ENCODE measurements at regions not wholly inside any gene's neighbourhood (a gene's known extent, or its start where the extent isn't known, plus 50 kb on each side); places are given as distances from the start of the nearest gene placed in this dataset.

- DNase-seq (ENCODE audit: low read depth in 1 of 2, low spot score in 1 of 2): no peak
These were observed 385.2 kb downstream of the PLK2 start for GRCh38 chr5:58074717-58075116.

DNA sequence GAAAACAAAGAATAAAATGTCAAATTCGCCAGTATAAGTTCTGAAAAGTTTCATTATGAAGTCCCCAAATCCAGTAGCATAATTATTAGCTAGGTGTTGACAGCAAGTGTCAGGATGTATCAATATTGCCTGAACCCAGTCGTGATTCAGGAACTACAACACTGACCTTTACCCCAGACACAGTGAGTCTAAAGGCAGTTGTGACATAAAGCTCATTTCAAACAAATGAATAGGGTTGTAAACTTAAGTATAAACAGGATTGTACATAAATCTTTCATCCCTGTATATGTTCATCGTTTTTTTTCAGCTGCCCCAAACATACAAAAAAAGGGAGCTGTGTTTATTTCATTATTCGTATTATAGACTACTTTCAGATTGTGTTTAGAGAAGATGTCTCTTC lies 385.7 kb downstream of the PLK2 start:
- DNase-seq (ENCODE audit: low read depth in 1 of 2, low spot score in 1 of 2): no peak

DNA sequence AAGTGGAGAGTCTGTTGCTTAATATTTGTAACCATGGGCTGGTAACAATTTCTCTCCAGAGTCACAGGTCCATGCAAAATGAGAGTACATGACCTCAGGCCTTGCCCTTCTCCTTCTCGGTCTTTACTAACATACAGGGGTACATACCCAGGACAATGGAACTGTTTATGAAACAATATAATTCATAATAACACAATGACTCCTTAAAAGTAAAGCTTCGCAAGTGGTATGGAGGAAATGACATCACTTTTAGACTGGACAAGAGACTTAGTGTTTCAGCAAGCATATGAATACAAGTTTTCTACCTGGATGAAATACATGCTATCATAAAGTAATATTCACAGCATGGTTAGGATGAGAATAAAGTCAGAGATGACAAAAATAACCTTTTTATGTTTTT lies 386.6 kb downstream of the PLK2 start:
- no peak for DNase-seq (ENCODE audit: low read depth in 1 of 2, low spot score in 1 of 2)

- no peak for DNase-seq (ENCODE audit: low read depth in 1 of 2, low spot score in 1 of 2)
These were observed 387.5 kb downstream of the PLK2 start for GRCh38 chr5:58072300-58072965.

DNA sequence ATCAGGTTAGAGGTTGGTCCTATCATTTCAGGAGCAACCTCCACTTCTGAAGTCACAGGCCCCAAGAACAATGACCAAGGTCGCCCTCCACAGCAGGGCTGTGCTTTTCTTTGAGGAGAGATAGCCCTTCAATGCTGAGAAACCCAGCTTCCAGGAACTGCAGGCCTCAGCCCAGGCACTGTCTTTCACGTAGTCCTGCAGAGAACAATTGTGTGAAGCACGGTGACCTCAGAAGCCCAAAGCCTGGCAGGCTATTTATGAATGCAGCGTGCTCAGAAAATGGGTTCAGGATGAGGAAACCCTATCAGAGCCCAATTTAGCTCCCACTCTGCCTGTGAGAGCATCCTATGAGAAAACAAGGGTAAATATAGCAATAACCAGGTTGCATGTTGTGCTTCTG lies 388.3 kb downstream of the PLK2 start:
- DNase-seq (ENCODE audit: low read depth in 1 of 2, low spot score in 1 of 2): no peak

GRCh38 chr5:58069846-58070245 lies 390.0 kb downstream of the PLK2 start:
- no peak for DNase-seq (ENCODE audit: low read depth in 1 of 2, low spot score in 1 of 2)

DNA sequence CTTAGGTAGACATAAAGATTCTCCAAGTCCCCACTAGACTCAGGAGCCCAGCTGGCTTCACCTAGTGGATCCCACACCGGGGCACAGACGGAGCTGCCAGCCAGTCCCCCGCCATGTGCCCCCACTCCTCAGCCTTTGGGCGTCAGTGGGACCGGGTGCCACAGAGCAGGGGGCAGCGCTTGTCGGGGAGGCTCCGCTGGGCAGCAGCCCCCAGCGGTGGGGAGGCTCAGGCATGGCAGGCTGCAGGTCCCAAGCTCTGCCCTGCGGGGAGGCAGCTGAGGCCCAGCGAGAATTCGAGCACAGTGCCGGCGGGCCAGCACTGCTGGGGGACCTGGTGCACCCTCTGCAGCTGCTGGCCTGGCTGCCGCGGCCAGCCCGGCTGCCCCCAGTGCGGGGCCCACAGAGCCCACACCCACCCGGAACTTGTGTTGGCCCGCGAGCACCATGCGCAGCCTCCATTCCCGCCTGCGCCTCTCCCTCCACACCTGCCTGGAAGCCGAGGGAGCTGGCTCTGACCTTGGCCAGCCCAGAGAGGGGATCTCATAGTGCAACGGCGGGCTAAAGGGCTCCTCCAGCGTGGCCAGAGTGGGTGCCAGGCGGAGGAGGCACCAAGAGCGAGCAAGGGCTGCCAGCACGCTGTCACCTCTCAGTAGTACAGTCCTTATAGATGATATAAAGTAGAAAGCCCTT lies 390.7 kb downstream of the PLK2 start:
- DNase-seq (ENCODE audit: low read depth in 1 of 2, low spot score in 1 of 2): no peak

GRCh38 chr5:58066557-58066956 lies 393.3 kb downstream of the PLK2 start:
- DNase-seq (ENCODE audit: low read depth in 1 of 2, low spot score in 1 of 2): no peak

DNA sequence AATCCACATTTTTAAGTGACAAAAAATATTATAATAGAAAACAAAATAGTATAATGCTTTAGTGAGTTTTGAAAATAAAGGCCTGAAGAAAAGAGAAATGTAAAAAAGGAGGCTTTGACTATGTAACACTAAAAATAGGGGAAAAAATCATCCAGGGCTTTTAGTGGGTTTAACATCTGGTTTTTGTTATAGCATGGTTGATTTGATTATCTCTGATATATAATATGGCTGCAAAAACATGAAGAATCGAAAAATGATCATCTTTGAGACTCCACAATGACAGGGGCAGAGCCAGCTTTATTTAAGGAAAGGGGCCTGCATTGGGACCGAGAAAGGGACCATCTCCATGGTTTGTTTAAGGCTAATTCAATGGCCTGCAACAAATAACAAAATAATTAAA lies 393.8 kb downstream of the PLK2 start:
- DNase-seq (ENCODE audit: low read depth in 1 of 2, low spot score in 1 of 2): no peak

DNA sequence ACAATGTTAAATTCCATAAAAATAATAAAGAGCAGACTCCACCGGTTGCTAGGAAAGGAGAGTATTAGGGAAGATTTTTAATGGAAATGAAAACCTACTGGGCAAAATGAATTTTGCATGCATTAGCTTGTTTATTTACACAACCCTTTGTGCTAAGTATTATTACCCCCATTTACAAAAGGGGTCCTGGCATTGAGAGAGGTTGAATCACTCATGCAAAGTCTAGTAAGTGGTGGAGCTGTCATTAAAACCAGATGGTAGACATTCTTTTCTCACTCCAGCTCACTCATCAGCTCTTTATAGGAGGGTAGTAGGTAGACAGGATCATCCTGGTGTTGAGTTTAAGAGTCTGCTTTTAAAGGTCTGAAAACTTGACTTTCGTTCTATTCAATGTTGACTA lies 395.1 kb downstream of the PLK2 start:
- no peak for DNase-seq (ENCODE audit: low read depth in 1 of 2, low spot score in 1 of 2)

- no peak for DNase-seq (ENCODE audit: low read depth in 1 of 2, low spot score in 1 of 2)
These were observed 398.9 kb downstream of the PLK2 start for GRCh38 chr5:58060996-58061395.

- no peak for DNase-seq (ENCODE audit: low read depth in 1 of 2, low spot score in 1 of 2)
These were observed 402.6 kb downstream of the PLK2 start for GRCh38 chr5:58057324-58057723.

DNA sequence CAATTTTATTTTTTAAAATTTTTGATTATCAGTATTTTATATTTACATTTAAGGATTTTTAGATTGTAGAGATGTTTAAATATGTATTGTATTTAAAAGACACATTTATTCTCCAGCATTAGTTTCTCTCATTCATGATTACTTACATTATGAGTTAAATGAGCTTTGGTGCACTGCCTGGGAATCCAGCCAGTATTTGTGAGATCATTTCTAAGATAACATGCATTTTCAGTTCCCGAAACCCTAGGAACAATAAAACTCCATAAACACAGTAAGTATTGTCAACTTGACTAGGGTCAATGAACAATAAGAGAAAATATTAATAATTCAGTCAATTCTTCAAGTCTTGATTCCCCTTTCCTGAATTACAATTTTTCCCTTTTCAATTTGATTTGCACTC lies 403.3 kb downstream of the PLK2 start:
- DNase-seq (ENCODE audit: low read depth in 1 of 2, low spot score in 1 of 2): no peak

DNA sequence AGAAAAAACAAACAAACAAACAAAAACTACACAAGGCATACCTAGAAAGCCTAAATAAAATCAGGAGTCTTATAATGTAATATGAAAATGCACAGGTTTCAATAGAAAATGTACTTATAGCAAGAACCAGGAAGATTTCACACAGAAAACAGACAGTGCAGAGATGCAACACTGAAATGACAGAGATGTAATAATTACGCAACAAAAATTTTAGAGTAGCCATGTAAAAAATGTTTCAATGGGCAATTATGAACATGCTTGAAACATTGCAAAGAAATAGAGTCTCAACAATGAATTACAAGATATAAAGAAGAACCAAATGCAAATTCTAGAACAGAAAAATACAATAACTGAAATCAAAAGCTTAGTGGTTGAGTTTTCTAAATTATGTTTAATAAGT lies 405.9 kb downstream of the PLK2 start:
- DNase-seq (ENCODE audit: low read depth in 1 of 2, low spot score in 1 of 2): no peak

DNA sequence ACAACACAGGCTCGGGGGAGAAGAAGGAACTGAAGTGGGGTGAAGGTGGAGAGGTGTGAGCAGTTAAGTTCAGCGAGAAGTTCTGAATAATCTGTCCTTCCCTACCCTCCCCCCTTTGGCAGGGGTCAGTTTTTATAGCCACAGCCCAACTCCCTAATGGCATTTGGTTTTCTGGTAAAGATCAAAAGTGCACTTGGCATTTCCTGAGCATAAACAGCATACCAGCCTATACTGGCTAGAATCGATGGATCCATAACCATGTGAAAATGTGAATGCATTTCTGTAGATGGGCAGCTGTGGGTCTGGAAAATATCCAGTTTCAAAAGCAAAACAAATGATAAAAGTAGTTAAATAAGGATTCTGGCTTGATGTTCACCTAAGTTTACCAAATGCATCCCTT lies 410.9 kb downstream of the PLK2 start:
- DNase-seq (ENCODE audit: low read depth in 1 of 2, low spot score in 1 of 2): no peak

DNA sequence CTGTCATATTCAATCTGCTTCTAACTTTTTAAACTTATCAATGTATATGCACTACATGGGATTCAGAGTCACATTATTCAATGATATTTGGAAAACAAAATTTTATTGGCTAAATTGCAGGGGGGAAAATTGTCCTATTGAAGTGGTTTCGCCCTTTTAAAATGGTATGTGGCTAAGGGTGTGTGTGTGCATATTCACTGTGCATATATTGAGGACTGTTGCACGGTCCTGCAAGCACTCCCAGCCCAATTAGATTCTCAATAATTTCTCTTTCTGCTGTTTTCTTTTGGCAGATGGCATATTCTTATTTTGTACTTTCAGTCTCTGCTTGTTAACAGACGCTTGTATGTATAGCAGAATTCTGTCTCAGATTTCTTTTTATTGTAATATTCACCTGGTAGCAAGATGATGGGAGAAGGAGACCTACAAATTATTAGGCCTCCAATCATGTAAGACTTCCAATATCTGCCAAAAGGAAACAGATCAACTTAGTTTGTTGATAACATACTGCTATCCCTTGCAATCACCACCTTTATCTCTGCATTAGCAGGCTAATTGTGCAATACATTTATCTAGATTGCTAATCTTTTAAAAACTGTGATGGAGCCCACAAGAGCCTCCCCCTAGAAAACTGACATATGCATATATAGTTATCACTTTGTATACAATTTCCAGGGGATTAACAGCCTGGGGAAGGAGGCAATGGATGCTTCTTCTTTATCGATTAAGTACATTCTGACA lies 411.5 kb downstream of the PLK2 start:
- no peak for DNase-seq (ENCODE audit: low read depth in 1 of 2, low spot score in 1 of 2)

- no peak for DNase-seq (ENCODE audit: low read depth in 1 of 2, low spot score in 1 of 2)
These were observed 413.5 kb downstream of the PLK2 start for GRCh38 chr5:58046371-58046770.

- DNase-seq (ENCODE audit: low read depth in 1 of 2, low spot score in 1 of 2): no peak
These were observed 415.7 kb downstream of the PLK2 start for GRCh38 chr5:58044166-58044565.

DNA sequence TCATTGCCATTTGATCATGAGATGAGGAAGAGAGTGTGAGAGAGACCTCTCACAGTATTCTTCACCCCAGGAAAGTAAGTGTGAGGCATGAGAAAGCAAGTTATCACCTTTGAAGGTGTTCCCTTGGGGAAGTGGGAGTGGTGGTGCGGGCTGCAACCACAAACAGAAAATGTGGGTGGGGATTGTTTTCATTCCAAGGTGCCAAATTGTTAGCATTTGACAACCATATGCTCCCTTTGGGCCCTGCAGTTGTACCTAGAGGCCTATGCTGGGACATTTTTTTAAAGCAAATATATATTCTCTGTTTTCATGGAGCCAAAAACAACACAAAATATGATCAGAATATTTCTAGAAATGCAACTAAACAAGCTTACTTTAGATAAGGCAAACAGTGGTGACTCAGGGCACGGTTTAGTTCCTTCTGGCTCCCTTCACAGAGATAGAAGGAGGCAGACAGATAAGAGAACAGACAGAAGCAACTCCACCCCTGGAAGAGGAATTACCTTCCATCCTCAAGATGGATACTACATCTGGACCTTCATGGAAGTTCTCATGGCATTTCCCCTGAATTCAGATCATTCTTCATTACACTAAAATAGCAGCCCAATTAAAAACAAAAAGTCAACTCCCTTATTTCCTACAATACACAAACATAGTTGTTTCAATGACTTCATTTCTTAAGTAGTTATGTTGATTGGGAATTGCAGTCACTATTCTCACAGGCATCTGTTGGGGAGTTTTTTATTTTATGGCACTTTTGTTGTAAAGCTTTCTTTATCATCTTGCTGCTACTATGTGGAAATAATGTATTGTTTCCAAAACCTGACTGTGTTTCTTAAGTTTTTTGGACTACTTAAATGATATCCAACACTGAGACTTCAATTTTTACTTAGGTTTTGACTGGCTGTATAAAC lies 416.6 kb downstream of the PLK2 start:
- no peak for DNase-seq (ENCODE audit: low read depth in 1 of 2, low spot score in 1 of 2)

GRCh38 chr5:58041884-58042283 lies 418.0 kb downstream of the PLK2 start:
- DNase-seq (ENCODE audit: low read depth in 1 of 2, low spot score in 1 of 2): no peak

- DNase-seq (ENCODE audit: low read depth in 1 of 2, low spot score in 1 of 2): no peak
These were observed 419.0 kb downstream of the PLK2 start for GRCh38 chr5:58040846-58041245.
